NCI-H2029 treated with DMSO at 0.1 percent for 48 hours (cell line): ENCODE measurements at regions not wholly inside any gene's neighbourhood (a gene's known extent, or its start where the extent isn't known, plus 50 kb on each side); places are given as distances from the start of the nearest gene placed in this dataset.
"Not testable (repeated sequence)": the region's sequence is repeated elsewhere in the genome, so short reads cannot be mapped to it uniquely, and the experiment has no call there.

Source experiments
- DNase-seq: peaks from one replicate; lab custom pipeline; 2025; lab: John Stamatoyannopoulos, UW

DNA sequence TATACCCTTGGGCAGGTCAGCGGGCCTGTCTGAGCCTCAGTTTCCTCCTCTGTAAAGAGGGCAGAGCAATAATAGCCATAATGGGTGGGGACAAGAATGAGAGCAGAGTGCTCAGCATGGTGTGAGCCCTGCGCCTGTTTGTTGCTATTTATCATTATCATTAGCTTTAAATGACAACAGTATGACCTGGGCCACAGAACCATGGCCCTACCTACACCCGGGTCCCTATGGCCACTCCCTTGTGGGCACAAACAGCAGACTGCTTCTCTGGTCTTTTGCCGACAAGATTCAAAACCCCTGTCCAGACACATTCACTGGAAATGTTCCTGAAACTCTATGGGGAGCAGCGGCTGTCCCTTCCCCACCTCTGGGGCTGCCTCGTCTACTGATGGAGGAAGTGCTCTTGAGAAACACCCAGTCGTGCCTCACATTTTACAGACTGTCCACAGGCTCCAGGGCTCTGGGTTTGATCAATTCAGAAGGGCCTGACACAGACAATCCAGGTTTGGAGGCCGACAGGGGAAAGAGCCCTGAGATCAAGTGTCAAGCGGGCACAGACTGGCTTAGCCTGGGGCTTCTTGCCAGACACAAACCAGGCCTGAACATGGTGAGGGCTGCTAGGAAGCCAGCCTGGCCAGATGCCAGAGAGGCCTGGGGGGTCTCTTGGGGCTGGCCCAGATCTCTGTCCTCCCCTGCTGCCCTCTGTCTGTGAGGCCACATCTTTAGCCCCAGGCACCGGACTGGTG lies 112.5 kb upstream of the CD82 start:
- DNase-seq, result no peak

DNA sequence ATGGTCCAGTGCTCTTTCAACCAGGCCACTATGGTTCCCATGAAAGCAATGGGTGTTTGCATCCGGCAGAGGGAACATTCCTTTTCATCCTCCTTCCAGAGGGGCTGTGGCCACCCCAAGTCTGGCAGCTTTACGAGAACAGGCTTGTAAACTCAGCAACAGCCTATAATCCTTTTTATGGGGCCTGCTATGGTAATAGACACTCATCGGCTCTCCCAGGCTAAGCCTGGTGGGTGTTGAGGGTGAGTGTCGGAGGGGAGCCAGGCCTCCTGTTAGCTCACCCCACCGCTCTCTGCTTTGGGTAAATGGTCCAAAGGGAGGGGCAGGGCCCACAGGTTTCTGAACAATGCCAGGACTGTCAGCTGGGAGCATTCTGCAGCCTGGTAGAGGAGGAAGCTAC lies 111.6 kb upstream of the CD82 start:
- DNase-seq, result no peak

DNA sequence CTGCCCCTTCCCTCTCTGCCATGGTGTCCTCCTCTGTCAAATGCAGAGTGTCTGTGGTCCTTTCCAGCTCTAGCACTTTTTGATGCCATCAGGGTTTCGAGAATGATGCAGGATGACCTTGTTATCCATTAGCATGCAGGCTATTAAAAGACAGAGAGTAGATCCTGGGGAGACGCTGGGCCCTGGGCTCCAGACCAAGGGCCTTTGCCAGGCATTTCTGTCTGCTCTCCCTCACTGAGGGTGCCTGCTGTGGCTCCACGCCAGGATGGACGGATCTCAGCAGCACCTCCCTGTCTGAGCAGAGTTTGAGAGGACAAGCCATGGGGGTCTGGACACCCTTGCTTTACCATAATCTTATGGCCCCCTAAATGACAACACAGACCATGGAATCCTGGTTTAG lies 110.8 kb upstream of the CD82 start:
- DNase-seq, result no peak

DNA sequence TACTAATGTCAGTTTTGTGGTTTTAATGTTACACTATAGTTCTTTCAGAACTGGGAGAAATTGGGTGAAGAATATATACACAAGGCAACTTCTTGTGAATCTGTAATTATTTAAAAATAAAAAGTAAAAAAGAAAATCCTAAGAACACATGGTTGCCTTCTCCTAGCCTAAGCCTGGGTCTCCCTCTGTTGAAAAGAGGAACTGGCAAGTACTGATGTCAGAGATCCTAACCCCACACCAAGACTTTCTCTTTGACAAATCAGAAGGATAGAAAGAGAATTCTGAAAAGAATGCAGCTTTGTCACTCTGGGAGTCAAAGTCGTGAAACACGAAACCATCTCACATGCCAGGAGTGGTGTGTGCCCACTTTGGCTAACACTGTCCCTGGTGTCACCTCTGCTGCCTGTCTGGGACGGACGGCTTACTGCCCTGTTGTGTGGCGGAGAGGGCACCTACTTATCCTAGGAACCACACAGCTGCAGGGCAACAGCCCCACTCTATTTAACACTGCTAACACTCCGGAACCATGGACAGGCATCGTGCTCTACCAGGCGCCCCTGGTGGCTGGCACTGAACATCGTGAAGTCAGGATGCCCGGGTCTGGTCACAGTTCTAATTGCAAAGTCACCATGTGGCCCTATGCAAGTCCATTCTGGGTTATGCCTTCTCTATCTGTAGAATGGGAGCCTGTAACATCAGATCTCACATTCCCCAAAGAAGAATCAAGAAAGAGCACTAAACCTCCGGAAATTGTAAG lies 108.7 kb upstream of the CD82 start:
- DNase-seq, result no peak

DNA sequence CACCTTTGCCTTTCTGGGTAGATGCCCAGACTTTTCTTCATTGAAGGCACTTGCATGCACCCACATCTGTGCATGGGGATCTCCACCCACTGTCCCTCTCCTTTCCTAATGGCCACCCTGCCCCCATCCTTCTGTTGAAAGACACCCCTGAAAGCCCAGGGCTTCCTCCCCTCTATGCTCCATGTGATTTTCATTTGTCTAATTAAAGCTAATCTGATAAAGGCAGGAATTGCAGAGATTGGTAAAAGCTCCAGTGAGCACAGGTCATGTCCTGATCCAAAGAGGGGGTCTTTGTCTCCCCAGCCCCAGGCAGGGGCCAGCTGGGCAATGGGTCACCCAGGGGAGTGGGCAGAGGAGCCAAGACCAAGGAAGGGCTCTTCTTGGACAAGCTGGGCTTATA lies 107.6 kb upstream of the CD82 start:
- no peak for DNase-seq

DNA sequence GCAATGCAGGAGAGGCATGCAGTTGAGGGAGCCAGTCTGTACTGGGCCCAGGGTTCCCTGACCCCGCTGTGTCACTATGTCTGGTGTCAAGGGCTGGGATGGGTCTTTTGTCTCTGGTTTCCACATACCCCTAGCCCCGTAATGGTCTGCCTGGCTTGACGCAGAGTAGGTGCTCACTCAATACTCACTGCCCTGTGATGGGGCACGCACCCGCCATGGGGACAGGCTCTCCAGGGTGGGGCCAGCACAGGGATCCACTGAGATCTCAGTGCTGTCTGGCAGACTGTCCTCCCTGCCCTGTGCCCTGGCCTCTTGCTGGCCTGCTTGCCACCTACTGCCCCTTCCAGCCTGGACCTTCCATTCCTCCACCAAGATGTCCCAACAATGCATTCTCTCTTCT lies 101.7 kb upstream of the CD82 start:
- no peak for DNase-seq

DNA sequence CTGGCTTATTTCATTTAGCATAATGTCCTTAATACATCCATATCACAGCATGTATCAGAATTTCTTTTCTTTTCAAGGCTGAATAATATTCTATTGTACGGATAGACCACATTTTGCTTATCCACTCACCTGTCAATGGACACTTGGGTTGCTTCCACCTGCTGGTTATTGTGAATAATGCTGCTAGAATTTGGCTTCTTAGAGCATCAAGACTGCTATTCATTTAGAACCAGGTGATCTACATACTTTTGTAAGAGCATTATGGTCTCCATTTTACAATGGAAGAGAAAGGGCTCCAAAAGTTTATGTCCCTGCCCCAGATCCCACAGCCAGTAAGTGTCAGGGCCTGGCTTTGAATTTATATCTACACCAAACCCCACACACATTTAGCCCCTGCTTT lies 100.7 kb upstream of the CD82 start:
- no peak for DNase-seq

DNA sequence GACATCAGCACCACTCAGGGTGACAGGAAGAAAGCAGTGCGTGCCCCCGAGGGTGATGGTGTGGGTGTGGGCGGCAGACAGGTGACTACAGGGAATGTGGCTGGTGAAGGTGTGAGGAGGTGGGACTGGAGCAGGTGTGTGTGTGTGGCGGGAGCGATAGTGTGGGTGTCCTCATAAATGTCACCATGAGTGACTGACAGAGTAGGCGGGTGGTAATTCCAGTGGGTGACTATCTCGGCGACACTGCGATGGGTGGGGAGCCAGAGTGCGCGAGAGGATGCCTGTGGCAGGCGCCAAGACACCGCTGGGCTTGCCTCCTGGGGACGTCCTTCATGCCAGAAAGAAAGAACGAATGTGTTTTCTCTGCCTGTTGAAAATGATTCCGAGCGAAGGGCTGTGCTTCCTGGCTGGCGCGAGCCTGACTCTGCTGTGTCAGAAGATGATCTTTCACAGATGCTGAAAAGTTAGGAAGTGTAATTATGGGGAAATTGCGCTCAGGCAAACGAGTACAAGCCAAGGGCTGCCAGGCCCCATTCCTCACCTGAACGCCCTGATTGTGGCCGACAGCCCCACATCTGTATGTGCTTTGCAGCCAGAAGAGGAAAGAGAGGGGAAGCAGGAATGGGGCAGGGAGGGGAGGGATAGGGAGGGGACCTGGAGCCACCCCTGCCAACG lies 98.8 kb upstream of the CD82 start:
- no peak for DNase-seq

DNA sequence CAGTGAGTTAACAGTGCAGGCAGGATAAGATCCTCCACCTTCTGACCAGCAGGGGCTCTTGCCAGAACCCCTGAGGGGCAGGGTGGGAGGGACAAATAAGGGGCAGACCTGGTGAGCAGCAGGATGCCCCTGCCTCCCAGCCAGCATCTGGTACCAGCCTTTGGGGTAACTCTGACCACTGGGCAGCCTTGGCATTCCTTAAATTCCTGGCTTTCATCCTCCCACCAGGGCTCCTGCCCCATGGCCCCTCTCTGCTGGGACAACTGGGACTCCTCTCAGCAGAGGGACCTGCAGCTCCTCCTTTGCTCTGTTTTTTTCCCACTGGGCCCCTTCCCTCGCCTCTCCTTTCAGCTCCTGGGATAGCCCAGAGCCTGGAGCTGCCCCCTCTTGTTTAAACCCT lies 98.0 kb upstream of the CD82 start:
- no peak for DNase-seq

DNA sequence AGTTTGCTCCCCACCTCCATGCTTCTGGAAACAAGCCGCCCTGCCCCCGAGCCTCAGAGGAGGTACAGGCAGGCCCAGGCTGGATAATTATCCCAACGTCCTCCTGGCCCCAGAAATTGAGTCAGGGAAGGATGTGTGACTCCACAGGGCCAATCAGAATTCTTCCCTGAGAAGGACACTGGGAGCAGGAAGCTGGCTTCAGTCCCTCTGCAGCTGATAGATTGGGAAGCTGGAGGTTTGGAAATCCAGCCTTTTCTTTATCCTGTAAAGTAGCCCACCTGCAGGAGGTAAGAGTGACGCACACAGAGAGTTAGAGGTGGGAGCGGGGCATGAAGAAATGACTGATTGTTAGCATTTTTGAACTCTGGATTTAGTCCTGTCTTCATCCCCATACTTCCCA lies 97.5 kb upstream of the CD82 start:
- DNase-seq, result no peak

DNA sequence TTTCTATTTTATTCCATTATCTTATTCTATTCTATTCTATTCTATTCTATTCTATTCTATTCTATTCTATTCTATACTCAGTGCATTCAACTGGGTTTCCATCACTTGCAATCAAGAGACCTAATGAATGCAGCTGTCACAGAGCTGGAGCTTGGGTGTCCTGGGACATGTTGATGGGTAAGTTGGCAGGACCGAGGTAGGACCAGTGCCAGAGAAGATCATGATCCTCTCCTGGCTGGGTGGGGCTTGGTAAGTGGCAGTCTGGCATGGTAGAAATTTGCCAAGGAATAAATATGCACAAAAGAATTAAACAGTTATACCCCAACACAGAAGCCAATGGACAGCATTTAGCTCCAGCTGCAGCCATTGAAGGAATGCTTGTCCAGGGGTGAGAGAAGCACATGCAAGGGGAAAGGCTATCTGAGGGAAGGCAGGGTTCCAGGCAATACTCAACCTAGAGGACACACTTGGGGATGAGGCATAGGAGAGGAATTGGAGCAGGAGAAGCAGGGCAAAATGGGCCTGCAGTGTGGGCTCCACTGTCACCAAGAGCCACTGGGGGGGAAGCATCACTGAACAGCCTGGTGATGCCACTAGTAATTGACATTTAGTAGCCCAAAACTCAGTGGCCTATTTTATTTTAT lies 97.0 kb upstream of the CD82 start:
- no peak for DNase-seq

DNA sequence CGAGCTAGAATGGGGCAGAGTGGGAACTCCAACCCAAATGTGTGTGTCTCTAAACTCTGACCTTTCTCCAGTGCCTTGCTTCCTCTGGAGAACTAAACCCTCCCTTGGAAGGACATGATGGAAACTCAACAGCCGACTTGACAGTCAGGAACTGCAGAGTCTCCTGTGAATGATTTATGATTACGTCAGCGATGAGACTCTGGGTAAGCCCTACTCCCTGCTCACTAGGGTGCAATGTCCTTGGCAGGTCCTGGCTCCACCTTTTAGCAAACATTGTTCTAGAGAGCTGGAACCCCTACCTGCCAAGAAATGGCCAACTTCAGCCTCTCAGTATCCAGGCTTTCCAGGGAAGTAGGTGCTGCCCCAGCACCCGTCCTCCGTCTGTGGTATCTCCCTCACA lies 96.1 kb upstream of the CD82 start:
- no peak for DNase-seq

DNA sequence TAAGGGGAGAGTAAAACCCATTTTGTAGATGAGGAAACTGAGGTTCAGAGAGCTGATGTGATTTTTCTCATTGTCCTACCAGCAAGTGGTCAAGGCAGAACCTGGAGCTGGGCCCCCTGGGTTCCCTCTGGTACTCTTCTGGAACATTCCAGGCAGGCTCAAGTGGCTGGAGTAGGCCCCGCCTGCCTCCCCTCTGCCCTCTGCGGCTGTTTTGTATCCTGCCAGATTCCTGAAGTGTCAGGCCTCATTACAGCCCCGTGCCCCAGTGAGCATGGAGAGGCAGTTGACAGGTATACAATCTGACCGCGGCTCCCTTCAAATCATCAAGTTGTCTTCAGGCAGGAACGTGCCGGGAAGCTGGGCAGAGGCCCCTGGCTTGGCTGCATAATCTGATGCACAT lies 94.6 kb upstream of the CD82 start:
- DNase-seq, result no peak

DNA sequence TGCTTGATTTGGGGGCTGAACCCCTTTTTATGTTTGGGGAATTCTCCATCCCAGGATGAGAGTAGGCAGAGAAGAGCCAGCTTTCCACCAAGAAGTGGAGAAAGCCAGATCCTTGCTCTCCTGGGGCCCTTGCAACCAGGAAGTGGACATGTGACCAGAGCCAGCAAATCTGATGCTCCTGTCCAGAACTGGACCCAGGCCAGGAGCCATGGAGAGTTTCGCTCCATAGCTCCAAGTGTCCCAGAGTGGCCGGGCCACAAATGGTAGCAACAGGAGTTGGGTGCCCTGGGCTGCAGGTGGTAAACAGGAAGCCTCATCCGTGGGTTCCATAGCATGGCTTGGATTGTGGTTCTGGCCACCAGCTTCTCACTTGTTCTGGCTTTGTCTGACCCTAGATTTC lies 93.9 kb upstream of the CD82 start:
- DNase-seq, result no peak

DNA sequence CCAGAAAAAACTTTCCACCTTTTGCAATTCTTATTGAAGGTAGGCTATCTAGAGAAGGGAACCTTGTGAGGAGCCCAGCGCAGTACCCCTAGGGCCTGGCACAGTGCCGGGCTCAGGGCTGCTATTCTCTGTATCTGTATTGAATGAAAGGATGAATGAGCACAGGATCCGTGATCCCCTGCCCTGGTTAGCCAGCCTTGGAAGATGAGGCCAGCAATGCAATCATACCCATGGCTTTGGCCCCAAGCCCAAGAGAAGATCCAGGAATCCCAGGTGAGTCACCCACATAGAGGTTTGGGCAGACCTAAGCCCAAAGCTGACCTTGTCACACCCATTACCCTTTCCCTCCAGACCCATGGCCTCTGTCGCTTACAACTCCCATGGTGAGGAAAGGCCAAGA lies 92.5 kb upstream of the CD82 start:
- no peak for DNase-seq

DNA sequence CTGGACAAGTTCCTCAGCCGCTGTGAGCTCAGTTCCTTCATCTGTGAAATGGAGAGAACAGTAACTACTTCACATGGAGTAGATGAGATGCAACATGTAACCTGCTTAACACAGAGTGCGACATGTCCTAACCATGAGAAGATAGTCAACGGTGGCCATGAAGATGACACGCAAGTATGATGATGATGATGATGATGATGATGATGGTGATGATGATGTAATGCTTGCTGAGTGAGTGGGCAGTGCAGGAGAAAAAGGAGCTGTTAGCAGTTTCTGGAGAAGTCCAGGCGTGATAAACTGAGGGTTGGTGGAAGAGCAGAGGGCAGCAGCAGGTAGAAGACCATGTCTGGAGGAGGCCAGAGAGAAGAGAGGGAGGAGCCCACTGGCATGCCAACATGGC lies 90.8 kb upstream of the CD82 start:
- DNase-seq, result no peak

DNA sequence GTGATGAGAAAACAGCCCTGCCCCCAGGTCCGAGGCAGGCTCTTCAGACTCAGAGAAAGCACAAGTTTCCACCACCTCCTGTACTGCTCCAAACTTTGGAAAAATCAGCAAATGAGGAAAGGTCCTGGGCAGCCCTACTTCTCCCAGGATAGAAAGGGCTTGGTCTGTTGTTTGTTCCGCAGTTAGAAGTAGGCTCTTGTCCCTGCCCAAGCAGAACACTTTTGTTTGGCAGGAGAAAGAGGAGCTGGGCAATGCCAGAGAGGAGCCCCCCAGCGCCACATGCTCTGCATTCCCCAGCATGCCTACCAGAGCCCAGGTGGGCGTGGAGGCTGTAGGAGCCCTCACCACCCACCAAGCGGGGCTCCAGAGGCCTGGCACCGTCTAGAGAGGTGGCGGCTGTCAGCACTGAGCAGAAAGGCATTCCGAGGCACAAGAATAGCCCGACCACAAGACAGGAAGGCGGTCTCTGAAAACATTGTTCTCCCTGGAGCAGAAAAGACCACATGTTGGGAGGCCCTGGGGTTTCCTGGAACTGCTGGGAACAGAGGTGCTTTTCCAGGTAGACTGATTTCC lies 90.3 kb upstream of the CD82 start:
- DNase-seq, result no peak

DNA sequence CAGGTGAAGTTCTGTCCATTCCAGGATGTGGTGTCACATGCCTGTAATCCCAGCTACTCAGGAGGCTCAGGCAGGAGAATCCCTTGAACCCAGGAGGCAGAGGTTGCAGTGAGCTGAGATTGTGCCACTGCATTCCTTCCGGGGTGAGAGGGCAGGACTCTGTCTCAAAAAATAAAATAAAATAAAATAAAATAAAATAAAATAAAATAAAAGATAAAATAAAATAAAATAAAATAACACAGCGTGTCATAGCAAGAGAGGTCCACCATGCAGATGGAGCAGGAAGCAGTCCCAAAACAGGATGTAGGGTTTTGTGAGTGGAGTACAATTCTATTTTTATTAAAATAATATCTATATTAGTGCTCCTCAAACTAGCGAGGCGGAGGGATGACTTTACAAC lies 83.1 kb upstream of the CD82 start:
- not testable (repeated sequence) for DNase-seq

DNA sequence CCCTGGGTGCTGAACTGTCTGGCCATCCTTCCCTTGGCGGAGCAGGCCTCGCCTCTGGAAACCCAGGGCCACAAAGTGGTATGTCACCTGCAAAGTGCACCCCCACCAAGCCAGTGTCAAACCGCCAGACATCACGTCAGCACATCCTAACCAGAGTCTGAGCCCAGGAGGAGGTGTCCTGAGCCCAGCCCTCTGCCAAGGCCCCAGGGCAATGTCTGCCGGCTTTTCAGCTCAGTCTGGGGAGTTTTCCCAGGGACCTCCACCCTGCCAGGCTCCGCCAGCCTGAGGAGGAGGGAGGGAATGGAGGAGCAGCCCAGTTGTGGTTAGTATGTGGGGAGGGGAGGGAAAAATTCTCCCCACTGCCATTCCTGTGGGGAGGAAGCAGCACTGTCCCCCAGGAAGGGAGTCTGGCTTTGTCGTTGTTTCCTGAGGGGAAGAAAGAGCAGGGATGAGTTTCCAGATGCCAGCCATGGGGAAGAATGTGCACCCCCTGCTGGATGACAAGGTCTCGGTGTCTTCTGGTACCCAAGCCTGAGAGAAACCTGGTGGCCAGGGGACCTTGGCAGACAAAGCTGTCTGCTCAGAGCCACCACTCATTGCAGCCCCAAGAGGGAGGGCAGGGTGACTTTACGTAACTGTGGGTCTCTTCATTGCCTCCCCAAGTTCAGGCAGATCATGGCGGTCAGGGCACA lies 81.4 kb upstream of the CD82 start:
- no peak for DNase-seq

DNA sequence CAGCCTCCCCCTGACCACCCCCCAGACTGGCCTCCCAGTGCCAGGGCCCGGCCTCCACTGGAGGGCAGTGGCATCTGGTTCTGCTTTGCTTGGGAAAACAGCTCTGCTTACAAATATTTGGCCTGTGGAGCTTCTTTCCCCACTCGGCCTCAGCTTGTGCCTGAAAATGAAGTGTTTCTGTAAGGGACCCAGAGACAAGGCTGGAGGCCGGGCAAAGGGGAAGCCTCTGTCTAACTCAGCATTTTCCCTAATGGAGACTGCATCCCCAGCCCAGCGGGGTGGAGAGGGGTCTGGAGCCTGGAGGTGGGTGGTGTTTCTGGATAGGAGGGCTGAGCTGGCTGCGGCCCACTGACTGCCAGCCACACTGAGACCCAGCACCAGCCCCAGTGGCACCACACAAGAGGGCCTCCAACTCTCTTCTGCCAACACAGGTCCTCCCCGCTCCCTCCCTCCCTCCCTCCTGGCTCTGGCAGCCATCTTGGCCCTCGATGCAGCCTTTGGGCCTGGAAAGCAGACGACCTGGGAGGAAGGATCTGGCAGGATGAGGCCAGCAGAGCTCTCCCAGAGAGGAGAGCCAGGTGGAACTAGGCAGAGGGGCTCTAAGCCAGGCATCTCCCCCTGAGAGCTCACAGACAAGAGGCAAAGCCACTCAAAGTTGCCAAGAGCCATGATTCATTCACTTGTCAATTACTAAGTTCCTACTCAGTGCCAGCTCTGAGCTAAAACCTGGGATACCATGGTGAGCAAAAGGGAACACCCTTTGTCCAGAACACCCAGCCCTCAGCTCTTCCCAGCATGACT lies 77.1 kb upstream of the CD82 start:
- DNase-seq, result no peak

DNA sequence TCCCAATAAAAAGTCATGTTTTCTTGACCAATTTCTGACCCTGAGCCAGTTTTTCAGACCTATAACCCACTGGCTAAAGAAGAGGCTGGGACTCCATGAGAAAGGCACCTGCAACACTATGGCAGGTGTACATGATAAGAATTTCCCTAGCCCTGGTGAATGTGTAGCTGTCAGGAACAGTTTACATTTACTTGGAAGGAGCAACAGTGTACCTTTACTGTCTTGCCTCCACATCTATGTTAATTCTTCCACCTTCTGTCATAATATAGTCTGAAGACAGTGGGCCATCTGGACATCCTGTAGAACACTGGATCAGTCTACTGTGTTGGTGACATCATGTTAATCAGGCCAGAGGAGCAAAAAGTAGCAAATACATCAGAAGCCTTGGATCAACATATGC lies 72.1 kb upstream of the CD82 start:
- no peak for DNase-seq
